ENCODE measurements at regions not wholly inside any gene's neighbourhood (a gene's known extent, or its start where the extent isn't known, plus 50 kb on each side); places are given as distances from the start of the nearest gene placed in this dataset.

DNA sequence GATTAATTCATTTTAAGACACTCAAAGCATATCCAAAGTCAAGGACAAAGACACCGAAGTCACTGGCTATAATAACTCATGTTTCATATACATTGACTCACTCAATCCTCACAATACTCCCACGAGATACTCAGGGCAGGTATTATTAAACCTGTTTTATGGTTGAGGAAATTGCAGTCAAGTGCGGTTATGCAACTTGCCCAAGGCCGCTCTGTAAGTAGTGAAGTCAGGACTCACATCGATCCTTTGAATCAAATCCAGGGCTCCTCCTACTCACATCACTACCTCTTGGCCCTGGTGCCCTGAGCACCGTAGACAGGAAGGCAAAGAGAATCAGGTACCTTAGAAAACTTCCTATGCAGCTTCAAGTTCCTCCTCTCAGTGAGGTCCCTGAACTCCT lies 87.8 kb upstream of the APC start:
- DNase-seq (no peak), ATAC-seq (no peak)
- H3K4me3 Mint-ChIP-seq, result no peak overlapping the region
- H3K27me3 Mint-ChIP-seq, result peaks cover 11% of the 10 kb centered on the region
- ChIA-PET CTCF (interaction anchor here (1.2 to 1.4 kb wide), 2 partner anchors 26 to 107 kb away, joined by 3 to 4 read pairs; no protein-coding TSS in a partner anchor), POLR2A (no interaction called here)
- H3K4me1 Mint-ChIP-seq (ENCODE audit: low read depth), result no peaks in the 10 kb centered on the region
- no peaks in the 10 kb centered on the region for H3K9me3 Mint-ChIP-seq
- H3K27ac Mint-ChIP-seq, result no peak overlapping the region
- no peaks in the 10 kb centered on the region for H3K36me3 Mint-ChIP-seq (ENCODE audit: low read depth)
- intact Hi-C loops (cut with micrococcal nuclease), result no loop called here
- TF ChIP-seq, protein P1, sequence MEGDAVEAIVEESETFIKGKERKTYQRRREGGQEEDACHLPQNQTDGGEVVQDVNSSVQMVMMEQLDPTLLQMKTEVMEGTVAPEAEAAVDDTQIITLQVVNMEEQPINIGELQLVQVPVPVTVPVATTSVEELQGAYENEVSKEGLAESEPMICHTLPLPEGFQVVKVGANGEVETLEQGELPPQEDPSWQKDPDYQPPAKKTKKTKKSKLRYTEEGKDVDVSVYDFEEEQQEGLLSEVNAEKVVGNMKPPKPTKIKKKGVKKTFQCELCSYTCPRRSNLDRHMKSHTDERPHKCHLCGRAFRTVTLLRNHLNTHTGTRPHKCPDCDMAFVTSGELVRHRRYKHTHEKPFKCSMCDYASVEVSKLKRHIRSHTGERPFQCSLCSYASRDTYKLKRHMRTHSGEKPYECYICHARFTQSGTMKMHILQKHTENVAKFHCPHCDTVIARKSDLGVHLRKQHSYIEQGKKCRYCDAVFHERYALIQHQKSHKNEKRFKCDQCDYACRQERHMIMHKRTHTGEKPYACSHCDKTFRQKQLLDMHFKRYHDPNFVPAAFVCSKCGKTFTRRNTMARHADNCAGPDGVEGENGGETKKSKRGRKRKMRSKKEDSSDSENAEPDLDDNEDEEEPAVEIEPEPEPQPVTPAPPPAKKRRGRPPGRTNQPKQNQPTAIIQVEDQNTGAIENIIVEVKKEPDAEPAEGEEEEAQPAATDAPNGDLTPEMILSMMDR (IDR thresholded peaks at IDR 0.05), result no peak

DNA sequence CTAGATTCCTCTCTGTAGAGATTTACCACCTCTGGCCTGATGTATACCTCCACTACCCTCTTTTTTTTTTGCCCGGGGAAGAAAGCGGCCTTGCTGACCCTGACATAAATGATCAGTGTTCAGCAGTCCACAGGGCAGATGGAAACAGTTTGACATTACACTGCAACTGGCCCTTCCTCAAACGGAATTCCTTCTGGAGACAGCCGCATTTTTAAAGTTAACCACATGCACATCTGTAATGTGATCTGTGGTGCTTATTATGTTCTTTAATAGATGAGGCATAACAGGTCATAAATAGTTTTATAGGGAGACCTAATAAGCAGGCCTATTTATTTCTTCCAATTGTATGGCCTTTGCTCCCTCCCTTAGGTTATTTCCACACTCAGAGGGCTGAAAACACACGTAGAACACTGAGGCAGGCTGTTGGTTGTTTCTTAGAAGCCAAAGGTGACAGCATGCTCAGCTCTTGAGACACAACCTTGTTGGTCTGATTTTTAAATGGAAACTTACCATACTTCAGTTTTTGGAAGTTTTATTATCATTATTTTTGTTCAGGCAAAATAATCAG lies 84.0 kb upstream of the APC start:
- TF ChIP-seq, protein P1 (IDR thresholded peaks at IDR 0.05), result no peak
- H3K27me3 Mint-ChIP-seq, result peaks cover 11% of the 10 kb centered on the region
- ATAC-seq (no peak), DNase-seq (no peak)
- H3K9me3 Mint-ChIP-seq, result no peaks in the 10 kb centered on the region
- H3K27ac Mint-ChIP-seq, result no peak overlapping the region
- H3K4me1 Mint-ChIP-seq (ENCODE audit: low read depth), result no peaks in the 10 kb centered on the region
- ChIA-PET POLR2A (no interaction called here), CTCF (interaction anchor here (0.6 kb wide), 1 partner anchor 340 kb away, joined by 3 read pairs; no protein-coding TSS in a partner anchor)
- no peaks in the 10 kb centered on the region for H3K36me3 Mint-ChIP-seq (ENCODE audit: low read depth)
- H3K4me3 Mint-ChIP-seq, result no peak overlapping the region
- intact Hi-C loops (cut with micrococcal nuclease), result no loop called here

DNA sequence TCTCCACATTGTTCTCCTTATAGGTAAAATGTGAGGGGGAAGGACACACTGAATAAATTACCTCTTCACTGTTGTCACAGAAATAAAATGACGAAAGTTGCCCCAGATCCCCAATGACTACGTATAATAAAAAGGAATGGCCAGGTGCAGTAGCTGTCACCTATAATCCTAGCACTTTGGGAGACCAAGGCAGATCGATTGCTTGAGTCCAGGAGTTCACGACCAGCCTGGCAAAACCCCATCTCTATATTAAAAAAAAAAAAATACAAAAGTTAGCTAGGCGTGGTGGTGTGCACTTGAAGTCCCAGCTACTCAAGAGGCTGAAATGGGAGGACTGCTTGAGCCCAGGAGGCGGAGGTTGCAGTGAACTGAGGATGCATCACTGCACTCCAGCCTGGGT lies 82.2 kb upstream of the APC start:
- TF ChIP-seq, protein P1 (IDR thresholded peaks at IDR 0.05), result no peak
- Mint-ChIP-seq H3K9me3 (peaks cover 2% of the 10 kb centered on the region), H3K36me3 (ENCODE audit: low read depth) (no peaks in the 10 kb centered on the region), H3K4me3 (no peak overlapping the region), H3K4me1 (ENCODE audit: low read depth) (no peaks in the 10 kb centered on the region), H3K27ac (no peak overlapping the region), H3K27me3 (peaks cover 11% of the 10 kb centered on the region)
- ChIA-PET CTCF (no interaction called here), POLR2A (no interaction called here)
- intact Hi-C loops (cut with micrococcal nuclease), result no loop called here
- ATAC-seq (no peak), DNase-seq (no peak)

DNA sequence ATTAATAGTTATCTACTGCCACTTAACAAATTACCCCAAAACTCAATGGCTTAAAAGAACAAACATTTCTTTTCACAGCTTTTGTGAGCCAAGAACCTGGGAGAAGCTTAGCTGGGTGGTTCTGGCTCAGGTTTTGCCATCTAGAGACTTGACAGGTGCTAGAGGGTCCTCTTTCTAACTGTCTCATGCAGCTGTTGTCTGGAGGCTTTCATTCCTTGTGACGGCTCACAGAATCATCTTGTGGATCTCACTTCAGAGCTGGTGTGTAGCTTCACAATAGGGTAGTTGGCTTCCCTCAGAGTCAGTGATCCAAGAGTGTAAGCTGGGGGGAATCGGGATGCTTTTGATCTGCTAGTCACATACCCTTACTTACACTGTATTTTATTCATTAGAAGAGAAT lies 81.2 kb upstream of the APC start:
- ATAC-seq (no peak), DNase-seq (no peak)
- CTCF ChIA-PET, result interaction anchor here (0.7 kb wide), 1 partner anchor 100 kb away, joined by 3 read pairs; no protein-coding TSS in a partner anchor
- Mint-ChIP-seq H3K9me3 (peaks cover 9% of the 10 kb centered on the region), H3K27me3 (peaks cover 12% of the 10 kb centered on the region), H3K4me1 (ENCODE audit: low read depth) (no peaks in the 10 kb centered on the region), H3K36me3 (ENCODE audit: low read depth) (no peaks in the 10 kb centered on the region), H3K27ac (no peak overlapping the region), H3K4me3 (no peak overlapping the region)
- POLR2A ChIA-PET, result no interaction called here
- TF ChIP-seq, protein P1 (IDR thresholded peaks at IDR 0.05), result no peak
- intact Hi-C loops (cut with micrococcal nuclease), result no loop called here

DNA sequence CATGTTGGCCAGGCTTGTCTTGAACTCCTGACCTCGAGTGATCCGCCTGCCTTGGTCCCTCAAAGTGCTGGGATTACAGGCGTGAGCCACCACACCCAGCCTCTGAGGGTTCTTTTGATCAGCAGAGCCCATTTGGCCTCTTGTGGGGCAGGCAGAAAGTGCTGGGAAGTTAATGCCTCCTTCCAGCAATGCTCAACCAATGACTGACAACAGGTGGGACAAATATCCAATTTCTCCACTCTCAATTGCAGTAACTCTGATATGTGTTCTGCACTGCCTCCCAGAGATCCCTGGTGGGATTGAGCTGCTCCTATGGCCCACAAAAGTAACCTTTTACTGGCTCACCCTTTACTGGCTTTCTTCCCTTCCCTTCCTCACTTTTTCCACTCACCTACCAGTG lies 79.9 kb upstream of the APC start:
- TF ChIP-seq, protein P1 (IDR thresholded peaks at IDR 0.05), result no peak
- no peaks in the 10 kb centered on the region for H3K4me1 Mint-ChIP-seq (ENCODE audit: low read depth)
- H3K36me3 Mint-ChIP-seq (ENCODE audit: low read depth), result no peaks in the 10 kb centered on the region
- no peak for DNase-seq
- ChIA-PET POLR2A (no interaction called here), CTCF (no interaction called here)
- intact Hi-C loops (cut with micrococcal nuclease), result no loop called here
- peaks cover 10% of the 10 kb centered on the region for H3K27me3 Mint-ChIP-seq
- no peak overlapping the region for H3K4me3 Mint-ChIP-seq
- H3K9me3 Mint-ChIP-seq, result peaks cover 9% of the 10 kb centered on the region
- no peak overlapping the region for H3K27ac Mint-ChIP-seq
- ATAC-seq, result no peak
